ENCODE measurements at regions not wholly inside any gene's neighbourhood (a gene's known extent, or its start where the extent isn't known, plus 50 kb on each side); places are given as distances from the start of the nearest gene placed in this dataset.

DNA sequence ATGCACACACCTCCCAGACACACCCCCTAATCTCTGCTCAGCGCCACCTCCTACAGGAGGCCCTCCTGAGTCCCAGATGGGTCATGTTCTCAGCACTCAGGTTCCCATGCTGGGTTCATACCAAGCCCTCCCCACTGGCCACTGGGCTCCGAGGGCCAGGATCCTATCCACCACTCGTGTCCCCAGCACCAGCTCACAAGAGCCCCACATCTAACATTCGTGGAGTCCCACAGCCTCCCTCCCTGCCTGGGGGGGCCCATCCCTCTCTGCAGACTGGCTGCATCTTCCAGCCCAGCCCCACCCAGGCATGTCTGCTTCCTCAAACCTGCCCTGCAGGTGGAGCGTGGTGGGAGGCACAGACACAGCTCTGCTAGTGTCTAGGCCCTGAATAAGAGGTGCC is 227.4 kb downstream of the TUBA3C start:
- Histone ChIP-seq H3K4me1 (no peaks in the 10 kb centered on the region), H3K4me3 (no peak overlapping the region), H3K27ac (no peak overlapping the region), H3K27me3 (no peaks in the 10 kb centered on the region), H3K36me3 (no peaks in the 10 kb centered on the region), H3K9me3 (peaks cover 0 to 40% of the 10 kb centered on the region in 2 donors)
- intact Hi-C loops (cut with DNase I), result no loop called here
- ATAC-seq (no peak), DNase-seq (peak in 1 of 4 donors; percentile 63)
- TF ChIP-seq, protein P1, sequence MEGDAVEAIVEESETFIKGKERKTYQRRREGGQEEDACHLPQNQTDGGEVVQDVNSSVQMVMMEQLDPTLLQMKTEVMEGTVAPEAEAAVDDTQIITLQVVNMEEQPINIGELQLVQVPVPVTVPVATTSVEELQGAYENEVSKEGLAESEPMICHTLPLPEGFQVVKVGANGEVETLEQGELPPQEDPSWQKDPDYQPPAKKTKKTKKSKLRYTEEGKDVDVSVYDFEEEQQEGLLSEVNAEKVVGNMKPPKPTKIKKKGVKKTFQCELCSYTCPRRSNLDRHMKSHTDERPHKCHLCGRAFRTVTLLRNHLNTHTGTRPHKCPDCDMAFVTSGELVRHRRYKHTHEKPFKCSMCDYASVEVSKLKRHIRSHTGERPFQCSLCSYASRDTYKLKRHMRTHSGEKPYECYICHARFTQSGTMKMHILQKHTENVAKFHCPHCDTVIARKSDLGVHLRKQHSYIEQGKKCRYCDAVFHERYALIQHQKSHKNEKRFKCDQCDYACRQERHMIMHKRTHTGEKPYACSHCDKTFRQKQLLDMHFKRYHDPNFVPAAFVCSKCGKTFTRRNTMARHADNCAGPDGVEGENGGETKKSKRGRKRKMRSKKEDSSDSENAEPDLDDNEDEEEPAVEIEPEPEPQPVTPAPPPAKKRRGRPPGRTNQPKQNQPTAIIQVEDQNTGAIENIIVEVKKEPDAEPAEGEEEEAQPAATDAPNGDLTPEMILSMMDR (IDR thresholded peaks at IDR 0.05), result no peak

DNA sequence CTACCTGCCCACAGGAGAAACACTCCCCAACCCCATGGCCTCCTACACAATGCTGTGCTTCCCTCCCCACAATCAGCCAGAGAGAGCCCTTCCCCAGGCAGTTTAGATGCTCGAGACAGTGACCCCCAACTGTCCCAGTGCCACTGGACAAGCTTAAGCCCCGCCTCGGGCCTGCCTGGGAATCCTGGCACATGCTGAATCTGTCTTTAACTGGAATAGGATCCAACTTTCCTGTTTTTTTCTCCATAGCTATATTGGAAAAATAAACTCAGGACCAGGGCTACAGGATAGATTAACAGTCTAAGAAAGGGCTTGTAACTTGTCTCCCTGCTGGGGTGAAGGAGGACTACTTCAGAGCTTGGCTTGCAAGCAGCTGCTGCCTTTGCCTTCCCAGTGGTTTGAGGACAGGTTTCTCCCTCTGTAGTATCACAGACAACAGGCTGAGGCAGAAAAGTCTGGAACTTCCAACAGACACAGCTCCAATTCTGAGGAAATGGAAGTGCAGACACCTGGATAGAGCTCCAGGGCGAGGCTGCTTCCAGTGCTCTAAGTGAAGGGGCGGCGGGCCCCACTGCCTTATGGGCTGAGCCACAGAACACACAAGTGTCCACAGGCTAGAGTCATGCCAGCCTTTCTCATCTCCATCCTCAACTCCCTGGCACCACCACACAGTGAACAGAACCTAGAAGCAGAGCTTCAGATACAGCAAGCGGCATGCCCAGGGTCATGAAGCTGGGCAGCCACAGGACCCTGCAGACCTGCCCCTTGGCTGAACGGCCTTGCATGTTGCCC is 228.3 kb downstream of the TUBA3C start:
- H3K9me3 ChIP-seq, result peaks cover 0 to 31% of the 10 kb centered on the region in 2 donors
- no peak overlapping the region for H3K4me3 ChIP-seq
- no peaks in the 10 kb centered on the region for H3K36me3 ChIP-seq
- no peaks in the 10 kb centered on the region for H3K27me3 ChIP-seq
- no peak for ATAC-seq
- DNase-seq, result peak in 1 of 4 donors; percentile 38
- no peak overlapping the region for H3K27ac ChIP-seq
- intact Hi-C loops (cut with DNase I), result no loop called here
- H3K4me1 ChIP-seq, result no peaks in the 10 kb centered on the region
- TF ChIP-seq, protein P1 (IDR thresholded peaks at IDR 0.05), result no peak

DNA sequence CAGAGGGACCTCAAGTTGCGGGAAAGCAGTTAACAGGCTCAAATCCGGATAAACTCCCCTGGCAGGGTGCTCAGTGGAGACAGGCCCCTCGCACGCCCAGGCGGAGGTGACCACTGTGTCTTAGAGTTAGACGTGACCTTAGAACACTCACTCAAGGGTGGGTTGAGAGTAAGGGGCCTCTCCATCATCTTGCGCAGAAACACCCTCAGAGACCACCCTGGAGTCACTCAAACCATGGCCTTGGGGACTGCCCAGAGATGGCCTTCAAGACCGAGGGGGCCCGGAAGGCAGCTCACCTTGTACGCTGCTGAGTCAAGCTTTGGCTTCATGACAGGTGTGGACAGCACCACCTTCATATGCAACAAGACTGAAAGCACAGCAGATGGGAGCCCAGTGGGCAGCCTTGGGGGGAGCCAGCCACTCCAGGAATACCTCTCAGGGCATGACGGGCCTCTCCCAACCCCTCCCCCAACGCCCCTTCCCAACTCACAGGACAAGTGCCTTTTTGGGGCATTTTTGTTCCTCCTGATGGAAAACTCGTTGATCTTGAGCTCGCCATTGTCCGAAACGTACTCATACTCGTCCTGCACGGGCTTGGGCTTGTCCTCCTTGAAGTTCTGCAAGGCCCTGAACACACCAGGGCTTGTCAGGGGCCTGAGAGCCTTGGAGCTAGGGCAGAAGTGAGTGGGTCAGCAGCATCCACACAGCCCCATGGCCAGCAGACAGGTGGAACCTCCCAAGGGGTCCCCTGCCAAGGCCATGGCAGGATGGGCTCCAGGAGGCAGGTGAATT is 229.2 kb downstream of the TUBA3C start:
- H3K27me3 ChIP-seq, result no peaks in the 10 kb centered on the region
- intact Hi-C loops (cut with DNase I), result no loop called here
- no peak overlapping the region for H3K27ac ChIP-seq
- ATAC-seq (no peak), DNase-seq (no peak)
- no peaks in the 10 kb centered on the region for H3K4me1 ChIP-seq
- TF ChIP-seq, protein P1 (IDR thresholded peaks at IDR 0.05), result no peak
- H3K9me3 ChIP-seq, result peaks cover 0 to 22% of the 10 kb centered on the region in 2 donors
- no peaks in the 10 kb centered on the region for H3K36me3 ChIP-seq
- H3K4me3 ChIP-seq, result no peak overlapping the region

DNA sequence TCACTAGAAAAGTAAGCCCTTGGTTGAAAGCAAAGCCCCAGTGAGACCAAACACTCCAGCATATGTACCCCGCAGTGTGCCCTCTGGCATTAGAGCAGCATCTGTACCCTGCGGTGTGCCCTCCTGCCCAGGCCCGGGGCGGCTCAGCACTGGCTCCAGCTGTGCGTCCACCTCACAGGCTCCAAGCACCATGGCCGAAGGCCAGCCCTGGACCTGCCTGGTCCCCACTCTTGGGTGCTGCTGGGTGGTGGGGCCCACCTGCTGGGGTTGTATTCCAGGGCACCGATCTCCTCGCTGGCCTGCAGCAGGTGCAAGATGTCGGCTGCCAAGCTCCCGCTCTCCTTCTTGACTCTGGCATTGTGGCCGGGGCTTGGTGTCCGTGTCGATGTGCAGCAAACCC is 230.2 kb downstream of the TUBA3C start:
- H3K4me1 ChIP-seq, result no peaks in the 10 kb centered on the region

More for the DNA sequence above, 230.2 kb downstream of the TUBA3C start:
- Histone ChIP-seq H3K36me3 (no peaks in the 10 kb centered on the region), H3K9me3 (peaks cover 0 to 12% of the 10 kb centered on the region in 2 donors), H3K27me3 (no peaks in the 10 kb centered on the region), H3K27ac (no peak overlapping the region), H3K4me3 (no peak overlapping the region)
- DNase-seq (peak in 1 of 4 donors; percentile 68), ATAC-seq (no peak)
- TF ChIP-seq, protein P1 (IDR thresholded peaks at IDR 0.05), result no peak
- intact Hi-C loops (cut with DNase I), result no loop called here

Measured in left lung (tissue), 4 donors.